GM12892 (cell line): ENCODE measurements at regions not wholly inside any gene's neighbourhood (a gene's known extent, or its start where the extent isn't known, plus 50 kb on each side); places are given as distances from the start of the nearest gene placed in this dataset.

Experiments
- DNase-seq: peaks from one replicate; pipeline ENCODE4 v3.0.0; 2011; ENCODE audit not compliant: insufficient read length
- FAIRE-seq: peaks from 2 replicates; lab custom pipeline; 2011; peaks lifted over from hg19 to GRCh38; lab: Jason Lieb, UNC
- POLR2A ChIP-seq: IDR thresholded peaks from 2 replicates; pipeline ENCODE4 v1.6.1; 2011; ENCODE audit warnings: low read depth, low read length, control low read depth
- POLR2AphosphoS5 ChIP-seq: IDR thresholded peaks from 2 replicates; pipeline ENCODE4 v1.6.1; 2011; ENCODE audit warnings: low read depth, low read length, control low read depth
- TAF1 ChIP-seq: IDR thresholded peaks from 2 replicates; pipeline ENCODE4 v1.6.1; 2011; ENCODE audit warnings: low read depth, mild to moderate bottlenecking, control low read depth, low read length, borderline replicate concordance

DNA sequence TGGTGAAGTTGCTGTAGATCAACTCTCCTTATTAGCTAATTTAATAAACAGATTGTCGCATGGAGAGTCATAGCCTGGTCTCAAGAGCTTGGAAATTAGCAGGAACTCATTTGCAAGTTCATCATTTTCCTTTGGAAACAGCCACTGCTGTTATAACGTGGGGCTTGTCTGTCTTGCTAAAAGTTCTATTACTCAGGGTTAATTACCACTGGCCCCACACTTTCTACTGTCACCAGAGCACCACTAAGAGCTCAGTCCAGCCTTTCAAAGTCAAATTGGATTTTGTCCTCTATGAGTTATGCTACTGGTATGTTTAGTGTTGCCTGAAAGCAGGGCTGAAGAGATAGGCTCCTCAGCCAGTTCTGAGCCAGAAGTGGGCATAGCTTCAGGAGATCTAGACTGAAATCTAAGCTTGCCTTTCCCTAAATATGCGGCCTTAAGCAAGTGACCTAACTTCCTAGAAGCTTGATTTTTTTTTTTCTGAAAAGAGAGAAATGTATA lies 292.2 kb downstream of the INSC start:
- no peak for DNase-seq
- no peak for TF ChIP-seq TAF1
- TF ChIP-seq POLR2AphosphoS5 = no peak
- no peak for FAIRE-seq

DNA sequence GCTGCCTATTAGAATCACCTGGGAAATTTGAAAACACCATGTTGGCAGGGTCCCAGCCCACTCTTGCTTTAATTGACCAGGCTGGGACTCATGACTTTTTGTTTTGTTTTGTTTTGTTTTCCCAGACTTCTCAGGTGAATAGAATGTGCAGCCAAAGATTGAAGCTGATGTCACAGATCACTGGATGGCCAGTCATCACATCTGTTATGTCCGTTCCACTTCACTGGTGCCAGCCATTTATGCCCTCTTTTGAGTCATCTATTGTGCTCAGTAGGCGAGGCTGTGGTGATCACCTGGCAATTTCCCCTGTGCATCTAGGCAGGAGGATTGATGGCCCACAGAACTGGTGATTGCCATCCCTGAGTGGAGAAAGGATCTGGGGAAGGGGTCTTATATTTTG lies 297.3 kb downstream of the INSC start:
- FAIRE-seq (no peak), DNase-seq (no peak)
- no peak for TF ChIP-seq POLR2A
- no peak for TF ChIP-seq TAF1
- no peak for TF ChIP-seq POLR2AphosphoS5

DNA sequence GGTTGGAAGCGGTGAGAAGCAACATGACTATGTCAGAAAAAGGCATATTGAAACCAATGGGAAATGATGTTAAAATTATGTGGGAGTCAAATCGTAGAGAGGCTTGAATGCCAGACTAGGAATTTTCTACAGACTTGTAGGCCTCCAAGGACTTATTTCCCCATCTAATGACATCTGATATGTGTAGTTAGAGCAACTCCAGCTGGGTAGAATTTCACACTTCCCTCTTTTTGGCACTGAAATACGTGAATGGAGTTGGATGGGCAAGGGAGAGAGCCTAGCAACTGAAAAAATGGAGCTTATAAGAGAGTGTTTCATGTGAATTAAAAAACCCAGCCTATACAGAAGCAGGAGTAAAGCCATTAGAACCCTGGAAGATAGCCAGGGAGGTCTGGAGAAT lies 304.2 kb downstream of the INSC start:
- TF ChIP-seq TAF1 (no peak), POLR2AphosphoS5 (no peak), POLR2A (no peak)
- FAIRE-seq (no peak), DNase-seq (no peak)

DNA sequence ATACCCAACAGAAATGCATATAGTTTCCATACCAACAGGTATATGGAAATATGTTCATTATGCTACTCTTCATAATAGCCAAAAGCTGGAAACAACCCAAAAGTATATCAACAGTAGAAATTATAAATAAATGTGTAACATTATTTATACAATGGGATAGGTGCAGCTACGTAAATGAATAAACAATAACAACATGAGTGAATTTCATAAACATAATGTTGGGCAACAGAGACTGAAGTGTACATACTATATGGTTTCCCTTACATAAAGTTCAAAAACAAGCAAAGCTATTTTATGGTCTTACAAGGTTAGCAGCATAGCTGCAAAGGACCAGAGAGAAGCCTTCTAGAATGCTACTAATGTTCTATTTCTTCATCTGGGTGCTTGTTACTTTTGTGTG lies 305.0 kb downstream of the INSC start:
- no peak for TF ChIP-seq POLR2AphosphoS5
- TF ChIP-seq POLR2A = no peak
- no peak for TF ChIP-seq TAF1
- DNase-seq (no peak), FAIRE-seq (no peak)

DNA sequence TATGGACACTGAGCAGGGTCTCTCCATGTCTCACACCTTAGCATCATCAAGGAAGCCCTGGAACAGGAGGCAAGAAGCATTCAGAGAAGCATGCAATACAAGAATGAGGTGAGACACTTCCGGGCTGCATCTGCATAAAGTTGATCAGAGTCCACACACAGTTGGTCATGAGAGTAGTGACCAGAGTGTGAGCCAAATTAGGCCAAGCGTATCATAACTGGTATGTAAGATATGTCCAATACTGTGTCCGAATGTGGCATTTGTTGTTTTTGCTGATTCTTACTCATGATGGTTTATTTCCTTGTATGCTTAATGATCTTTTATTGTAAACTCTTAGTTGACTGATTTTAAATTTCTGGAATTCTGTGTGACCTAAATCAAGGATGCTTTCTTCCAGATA lies 315.7 kb downstream of the INSC start:
- FAIRE-seq (no peak), DNase-seq (no peak)
- TF ChIP-seq TAF1 (no peak), POLR2AphosphoS5 (no peak), POLR2A (no peak)

DNA sequence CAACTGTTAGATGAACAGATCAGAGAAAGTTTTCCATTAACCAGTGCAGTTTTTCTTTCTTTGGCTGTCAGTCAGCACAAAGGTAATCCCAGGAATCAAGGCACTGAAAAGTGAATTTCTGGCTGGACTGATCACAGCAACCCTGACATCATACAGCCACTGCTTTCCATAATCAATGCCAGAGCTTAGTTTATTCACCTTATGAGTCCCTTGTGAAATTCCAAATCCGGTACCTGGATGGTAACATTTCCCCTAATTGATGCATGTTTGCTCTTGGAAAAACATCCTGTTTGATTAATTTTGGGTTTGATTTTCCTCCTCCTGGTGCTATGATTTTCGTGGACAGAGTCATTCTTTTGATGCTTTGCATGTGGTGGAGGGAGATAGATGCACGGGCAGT lies 319.8 kb downstream of the INSC start:
- DNase-seq (no peak), FAIRE-seq (no peak)
- TF ChIP-seq POLR2AphosphoS5 = no peak

DNA sequence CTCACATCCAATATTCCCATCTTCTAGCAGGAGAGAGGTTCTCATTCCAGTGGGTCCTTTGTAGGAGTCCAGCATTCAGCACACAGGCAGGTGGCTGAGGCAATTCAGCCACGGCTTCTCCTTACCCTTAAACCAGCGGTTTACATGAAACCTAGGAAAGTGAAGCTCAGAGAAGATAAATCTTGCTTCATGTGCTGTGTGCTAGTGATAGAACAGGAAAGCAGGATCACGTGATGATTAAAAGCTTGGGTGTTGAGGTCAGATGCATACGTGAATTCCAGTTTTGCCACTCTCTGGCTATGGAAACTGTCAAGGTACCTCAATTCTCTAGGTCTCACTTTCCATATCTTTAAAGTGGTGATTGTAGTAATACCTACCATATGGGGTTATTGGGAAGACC lies 331.6 kb downstream of the INSC start:
- FAIRE-seq (no peak), DNase-seq (no peak)
- TF ChIP-seq TAF1 (no peak), POLR2A (no peak), POLR2AphosphoS5 (no peak)

DNA sequence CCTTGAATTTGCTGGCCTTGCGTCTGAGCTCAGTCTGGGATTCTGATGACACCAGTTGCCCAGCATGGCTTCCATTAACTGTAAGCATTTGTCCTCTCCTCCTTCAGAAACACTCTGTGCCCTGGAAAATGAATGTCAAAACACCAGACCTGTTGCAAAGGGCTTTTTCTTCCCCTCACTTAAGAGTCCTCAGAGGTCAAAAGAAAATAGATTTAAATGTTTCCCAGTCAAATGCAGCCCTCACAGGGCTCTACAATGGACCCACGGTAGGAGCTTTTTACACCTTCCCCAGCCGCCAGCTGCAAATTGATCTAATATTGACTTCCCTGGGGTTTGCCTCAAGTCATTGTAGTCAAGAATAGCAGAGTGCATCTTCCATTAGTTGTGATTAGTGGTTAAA lies 332.2 kb downstream of the INSC start:
- DNase-seq (no peak), FAIRE-seq (no peak)
- TF ChIP-seq TAF1 (no peak), POLR2AphosphoS5 (no peak), POLR2A (no peak)

DNA sequence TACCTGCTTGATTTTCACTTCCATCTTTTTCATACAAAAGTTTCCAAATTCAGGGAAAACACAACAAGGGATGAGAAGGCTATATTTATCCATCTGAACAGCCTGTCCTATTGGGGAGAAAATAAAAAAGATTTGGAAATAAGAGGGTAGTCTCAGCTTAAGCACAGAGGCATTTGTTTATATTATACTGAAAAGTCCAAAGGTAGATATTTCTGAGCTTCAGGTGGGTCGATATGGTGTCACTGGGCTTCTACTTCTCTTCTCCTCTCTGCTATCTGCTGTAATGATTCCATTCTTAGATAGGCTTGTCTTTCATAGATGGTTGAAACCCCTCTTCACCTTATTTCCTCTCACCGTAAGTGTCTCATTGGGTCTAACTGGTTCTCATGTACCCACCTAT lies 337.0 kb downstream of the INSC start:
- DNase-seq (no peak), FAIRE-seq (no peak)
- TF ChIP-seq TAF1 = no peak
- TF ChIP-seq POLR2AphosphoS5 = no peak
- TF ChIP-seq POLR2A = no peak

DNA sequence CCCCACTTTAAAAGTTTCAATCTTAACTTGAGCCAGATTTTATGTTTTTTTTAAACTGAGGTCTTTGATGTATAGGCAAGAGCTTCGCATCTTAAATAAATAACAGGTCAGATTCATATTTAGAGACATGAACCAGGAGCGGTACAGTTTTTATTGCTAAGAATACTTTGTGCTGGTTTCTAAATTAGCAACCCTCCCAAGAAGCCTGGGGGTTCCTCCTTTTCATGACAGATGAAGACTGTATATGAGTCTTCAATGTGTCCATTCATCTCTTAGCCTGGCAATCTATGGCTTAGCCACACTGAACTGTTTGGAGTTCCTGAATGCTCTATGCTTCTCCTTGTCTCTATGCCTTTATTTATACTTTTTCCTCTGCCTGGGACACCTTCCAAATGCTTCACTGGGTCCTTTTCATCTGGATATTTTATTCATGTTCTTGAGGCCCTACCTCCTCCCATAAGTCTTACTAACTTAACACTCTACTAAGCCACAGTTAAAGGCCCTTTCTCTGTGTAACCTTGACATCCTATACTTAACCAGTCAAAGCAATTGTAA lies 338.6 kb downstream of the INSC start:
- no peak for FAIRE-seq
- DNase-seq = no peak
- TF ChIP-seq TAF1 = no peak
- TF ChIP-seq POLR2A = no peak
- no peak for TF ChIP-seq POLR2AphosphoS5

DNA sequence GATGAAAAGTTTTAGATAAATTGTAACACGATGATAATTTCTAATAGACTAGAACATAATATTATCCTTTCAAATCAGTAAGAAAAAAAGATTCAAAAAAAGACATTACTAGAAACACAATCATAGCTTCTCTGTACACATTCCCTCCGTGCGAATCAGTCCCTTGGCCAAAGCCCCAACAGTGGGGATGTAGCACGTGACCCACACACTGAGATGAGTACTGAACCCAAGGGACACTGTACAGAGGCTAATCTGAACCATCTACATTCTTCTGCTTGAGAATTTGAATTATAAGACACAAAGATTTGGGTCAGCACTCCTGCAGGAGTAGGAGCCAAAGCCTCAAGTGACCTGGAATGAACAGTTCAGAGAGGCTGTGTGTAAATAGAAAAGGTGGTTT lies 353.7 kb downstream of the INSC start:
- DNase-seq (no peak), FAIRE-seq (no peak)
- TF ChIP-seq TAF1 (no peak), POLR2A (no peak), POLR2AphosphoS5 (no peak)

DNA sequence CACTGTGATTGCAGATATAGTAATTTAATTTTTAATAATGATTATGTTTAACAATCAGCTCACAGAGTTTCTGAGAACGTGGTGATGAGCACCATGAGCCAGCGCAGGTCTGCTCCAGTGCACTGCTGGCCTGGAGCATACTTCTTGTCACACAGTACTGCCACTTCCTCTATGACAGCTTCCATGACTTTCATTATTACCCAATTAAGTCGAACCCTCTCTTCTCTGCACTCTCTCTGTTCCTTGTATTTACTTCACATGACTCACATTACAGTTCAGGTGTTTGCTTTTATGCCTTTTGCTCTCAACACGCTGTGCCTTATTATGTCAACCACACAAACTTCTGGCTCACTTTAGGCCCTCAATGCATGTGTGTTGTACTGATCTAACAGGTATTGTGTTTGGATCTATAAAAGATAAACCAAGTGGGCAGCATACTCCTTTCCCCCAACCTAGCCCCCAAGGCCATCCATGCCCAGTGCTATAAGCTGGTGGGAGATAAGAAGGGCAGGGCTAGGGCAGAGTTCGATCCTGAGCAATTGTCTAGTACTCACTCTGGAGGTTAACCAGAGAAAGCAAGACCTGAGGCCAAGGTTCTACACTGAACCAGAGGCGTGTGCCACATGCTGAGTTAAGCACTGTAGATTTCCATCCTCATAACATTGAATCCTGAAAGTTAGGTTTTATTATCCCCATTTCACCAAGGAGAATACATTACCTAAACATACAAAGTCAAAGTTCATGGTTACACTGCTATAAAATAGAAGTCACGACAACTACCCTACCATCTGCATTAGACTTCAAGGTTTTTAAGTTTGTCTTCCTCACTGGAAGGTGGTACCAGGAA lies 356.5 kb downstream of the INSC start:
- TF ChIP-seq TAF1 = no peak
- no peak for TF ChIP-seq POLR2A
- no peak for TF ChIP-seq POLR2AphosphoS5
- DNase-seq (no peak), FAIRE-seq (no peak)

DNA sequence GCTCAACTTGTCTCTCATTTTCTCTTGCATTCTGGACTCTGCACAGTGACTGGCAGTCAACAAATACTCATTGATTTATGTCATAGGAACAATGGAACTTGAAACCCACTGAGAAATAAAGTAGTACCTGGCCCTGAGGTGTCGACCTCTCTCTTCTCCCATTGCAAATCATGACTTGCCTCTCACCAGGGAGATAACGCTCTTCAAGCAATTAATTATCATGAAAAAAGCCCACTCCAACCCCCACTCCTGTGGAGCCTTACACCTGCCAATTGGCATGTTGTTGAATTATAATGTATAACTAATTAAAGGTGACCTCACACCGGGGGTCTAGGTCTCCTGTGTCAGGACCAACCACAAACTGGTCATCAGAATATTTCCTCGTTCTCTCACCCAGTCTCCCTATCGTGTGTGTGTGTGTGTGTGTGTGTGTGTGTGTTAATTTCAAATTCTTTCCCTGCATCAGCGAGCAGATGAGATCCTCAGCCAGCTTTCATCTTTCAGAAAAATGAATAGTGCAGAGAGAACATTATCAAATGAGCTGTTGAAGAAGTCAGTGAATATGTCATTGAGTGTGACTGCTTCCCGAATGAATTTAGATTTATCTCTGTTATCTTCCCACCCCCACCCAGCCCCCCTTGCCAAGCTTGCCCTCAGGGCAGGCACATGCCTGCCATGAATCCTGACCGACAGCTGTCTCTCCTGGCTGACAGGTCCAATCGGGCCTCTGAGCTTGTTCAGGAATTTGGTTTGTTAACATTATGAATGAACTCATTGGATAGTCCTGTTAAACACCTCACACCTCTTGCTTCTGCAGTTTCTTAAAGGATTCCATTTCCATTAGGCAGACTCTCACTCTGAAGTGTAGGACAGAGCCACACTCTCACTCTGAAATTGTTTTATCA lies 357.4 kb downstream of the INSC start:
- no peak for DNase-seq

More for the DNA sequence above, 357.4 kb downstream of the INSC start:
- no peak for FAIRE-seq
- TF ChIP-seq TAF1 (no peak), POLR2AphosphoS5 (no peak), POLR2A (no peak)
